Cardiac fibroblast (primary cell): ENCODE measurements at regions not wholly inside any gene's neighbourhood (a gene's known extent, or its start where the extent isn't known, plus 50 kb on each side); places are given as distances from the start of the nearest gene placed in this dataset.

Experiments
- DNase-seq, 2 donors: peaks; one replicate each; pipeline versions ENCODE4 v3.0.0 to v3.0.0-alpha.2; 2010; ENCODE audit warnings: low read depth in 2 of 2
- H3K4me3 ChIP-seq, 2 donors: replicated peaks in 1 of 2; 1 replicate in 1 of 2; 2 replicates in 1 of 2; pipeline ENCODE4 v1.5.1; 2011; ENCODE audit warnings: low read depth in 2 of 2, low read length in 2 of 2, mild to moderate bottlenecking in 2 of 2, moderate library complexity in 1 of 2
- CTCF ChIP-seq: IDR thresholded peaks from one replicate; pipeline ENCODE4 v1.5.1; 2011; ENCODE audit warnings: low read depth, mild to moderate bottlenecking, low read length, inconsistent platforms

- DNase-seq, result no peak
- TF ChIP-seq CTCF, result no peak
- no peak overlapping the region for H3K4me3 ChIP-seq
Measured at GRCh38 chr9:32706725-32707100, 71.2 kb upstream of the TAF1L start.

- no peak for DNase-seq
- no peak for TF ChIP-seq CTCF
- no peak overlapping the region for H3K4me3 ChIP-seq
Measured at GRCh38 chr9:32707326-32707725, 71.9 kb upstream of the TAF1L start.

- no peak overlapping the region for H3K4me3 ChIP-seq
- no peak for DNase-seq
- no peak for TF ChIP-seq CTCF
Measured at GRCh38 chr9:32708480-32709150, 73.1 kb upstream of the TAF1L start.

- no peak for TF ChIP-seq CTCF
- H3K4me3 ChIP-seq, result no peak overlapping the region
- DNase-seq, result no peak
Measured at GRCh38 chr9:32709871-32710270, 73.5 kb upstream of the TMEM215 start.

- no peak overlapping the region for H3K4me3 ChIP-seq
- DNase-seq, result no peak
- no peak for TF ChIP-seq CTCF
Measured at GRCh38 chr9:32716425-32716824, 66.9 kb upstream of the TMEM215 start.

- DNase-seq, result no peak
- H3K4me3 ChIP-seq, result no peak overlapping the region
- TF ChIP-seq CTCF, result no peak
Measured at GRCh38 chr9:32716955-32717543, 66.3 kb upstream of the TMEM215 start.

- H3K4me3 ChIP-seq, result no peak overlapping the region
- TF ChIP-seq CTCF, result no peak
- DNase-seq, result no peak
Measured at GRCh38 chr9:32722704-32723103, 60.6 kb upstream of the TMEM215 start.
